Stimulated activated CD8-positive, alpha-beta memory T cell treated with anti-CD3 and anti-CD28 coated beads, Interleukin-12 subunit alpha, Interleukin-12 subunit beta, amount 100 ng/mL, for 24 hours (primary cell): ENCODE measurements at regions not wholly inside any gene's neighbourhood (a gene's known extent, or its start where the extent isn't known, plus 50 kb on each side); places are given as distances from the start of the nearest gene placed in this dataset.

Experiments
- DNase-seq: peaks from one replicate; pipeline ENCODE4 v3.0.0-alpha.2; 2020; ENCODE audit errors: extremely low read depth

DNA sequence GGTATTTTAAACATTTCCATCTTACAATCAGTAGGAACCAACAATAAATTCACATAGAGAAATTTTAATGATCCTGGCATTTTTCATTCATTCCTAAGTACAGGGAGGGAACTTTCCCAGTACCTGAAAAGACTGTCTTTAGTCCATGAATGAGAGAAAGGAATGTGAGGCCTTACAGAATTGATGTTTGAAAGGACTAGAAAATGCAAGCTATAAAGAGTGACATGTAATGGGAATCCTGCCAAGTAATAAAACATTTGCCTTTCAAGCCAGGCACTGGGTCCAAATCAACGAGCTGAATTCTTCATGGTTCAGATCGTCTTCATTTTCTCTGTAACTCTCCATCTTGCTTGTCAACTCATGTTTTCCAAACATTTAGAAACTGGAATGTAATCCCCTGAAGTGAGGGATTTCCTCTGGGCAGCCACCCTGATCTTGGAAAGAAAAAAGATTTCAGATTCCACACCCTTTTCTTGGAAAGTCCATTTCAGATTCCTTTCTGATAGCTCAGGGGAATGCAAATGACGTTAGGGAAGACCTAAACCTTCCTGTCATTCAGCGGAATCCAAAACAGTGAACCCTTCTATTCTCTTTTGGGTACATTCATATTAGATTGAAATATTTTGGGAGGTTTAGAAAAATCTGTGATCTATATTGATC, 315.8 kb downstream of the SH3GL2 start:
- DNase-seq = no peak

DNA sequence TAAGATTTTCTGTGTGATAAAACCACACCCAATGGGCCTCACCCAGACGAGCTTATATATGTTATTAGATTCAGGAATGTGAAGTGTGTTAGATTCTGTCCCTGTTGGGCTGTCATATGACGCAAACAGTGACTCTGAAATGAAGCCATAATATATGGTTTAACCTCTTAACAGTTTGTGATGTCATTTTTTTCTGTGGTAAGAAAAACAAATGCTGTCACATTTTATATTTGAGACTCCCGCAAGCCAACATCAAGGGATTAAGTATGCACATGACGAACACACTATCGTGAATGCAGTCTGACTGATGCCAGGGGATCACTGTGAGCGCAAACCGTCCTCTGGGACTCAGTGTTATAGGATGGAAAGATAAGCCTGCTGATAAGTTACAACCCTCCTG, 321.7 kb downstream of the SH3GL2 start:
- DNase-seq = no peak

DNA sequence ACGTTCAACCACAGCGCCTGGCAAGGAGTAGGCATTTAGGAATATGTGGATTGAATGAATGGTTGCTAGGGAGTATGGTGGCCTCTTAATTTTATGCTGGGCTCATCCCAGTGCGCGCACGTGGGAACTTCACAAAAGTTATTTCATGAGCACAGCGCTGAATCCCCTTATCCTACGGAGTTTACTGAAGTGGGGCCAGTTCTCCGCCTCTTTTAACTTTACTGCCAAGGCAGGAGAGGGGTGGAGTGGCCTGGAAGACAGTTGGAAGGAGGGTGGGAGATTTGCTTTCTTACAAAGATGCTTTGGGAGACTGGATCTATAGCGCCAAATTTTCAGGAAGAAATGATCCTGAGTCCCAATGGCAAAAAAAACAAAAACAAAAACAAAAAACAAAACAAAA, 326.5 kb downstream of the SH3GL2 start:
- DNase-seq = no peak

DNA sequence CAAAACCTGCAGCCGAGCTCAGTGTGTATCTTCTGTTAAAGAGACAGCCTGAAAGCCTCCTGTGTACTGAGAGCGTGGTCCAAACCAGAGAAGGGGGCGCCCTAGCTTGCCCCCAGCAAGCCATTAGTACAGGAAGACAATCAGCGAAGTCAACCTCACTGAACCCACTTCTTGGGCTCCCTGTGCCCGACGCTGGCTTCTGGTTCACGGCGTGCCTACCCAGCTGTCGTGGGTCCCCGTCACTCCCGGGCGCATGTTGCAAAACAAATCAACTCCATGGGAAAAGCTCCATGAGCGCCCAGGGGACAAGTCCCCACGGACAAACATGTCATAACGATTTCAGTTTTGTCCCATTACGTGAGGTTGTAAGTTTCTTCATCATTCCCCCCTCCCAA, 326.9 kb downstream of the SH3GL2 start:
- no peak for DNase-seq

DNA sequence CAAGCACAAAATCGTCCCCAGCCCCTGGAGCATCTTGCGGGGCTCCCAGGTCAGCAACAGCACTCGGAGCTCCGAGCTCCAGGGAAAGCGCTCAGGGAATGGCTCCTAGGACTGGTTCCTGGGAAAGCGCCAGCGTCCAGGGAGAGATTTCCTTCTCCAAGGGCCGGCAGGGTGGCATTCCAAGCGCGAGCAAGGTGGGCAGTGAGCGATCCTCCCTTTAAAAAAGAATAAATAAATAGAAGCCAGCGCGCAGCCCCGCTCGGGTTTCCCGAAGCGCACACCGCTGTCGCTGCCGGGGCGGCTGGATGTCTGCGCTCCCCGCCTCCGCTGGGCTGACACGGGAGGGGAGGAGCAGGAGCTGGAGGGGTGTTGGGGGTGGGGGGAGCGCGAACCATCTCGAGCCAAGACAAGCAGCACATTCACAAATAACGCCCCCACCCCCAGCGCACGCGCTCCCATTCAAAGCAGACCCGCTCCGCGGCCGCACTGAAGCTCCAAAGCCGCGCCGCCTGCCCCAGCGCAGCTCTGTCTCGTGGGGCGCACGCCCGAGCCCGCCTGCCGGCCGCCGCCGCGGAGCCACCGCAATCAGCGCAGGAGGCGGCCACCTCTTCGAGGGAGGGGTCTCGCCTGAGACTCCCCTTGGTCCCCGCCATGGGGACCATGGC, 327.4 kb downstream of the SH3GL2 start:
- no peak for DNase-seq

DNA sequence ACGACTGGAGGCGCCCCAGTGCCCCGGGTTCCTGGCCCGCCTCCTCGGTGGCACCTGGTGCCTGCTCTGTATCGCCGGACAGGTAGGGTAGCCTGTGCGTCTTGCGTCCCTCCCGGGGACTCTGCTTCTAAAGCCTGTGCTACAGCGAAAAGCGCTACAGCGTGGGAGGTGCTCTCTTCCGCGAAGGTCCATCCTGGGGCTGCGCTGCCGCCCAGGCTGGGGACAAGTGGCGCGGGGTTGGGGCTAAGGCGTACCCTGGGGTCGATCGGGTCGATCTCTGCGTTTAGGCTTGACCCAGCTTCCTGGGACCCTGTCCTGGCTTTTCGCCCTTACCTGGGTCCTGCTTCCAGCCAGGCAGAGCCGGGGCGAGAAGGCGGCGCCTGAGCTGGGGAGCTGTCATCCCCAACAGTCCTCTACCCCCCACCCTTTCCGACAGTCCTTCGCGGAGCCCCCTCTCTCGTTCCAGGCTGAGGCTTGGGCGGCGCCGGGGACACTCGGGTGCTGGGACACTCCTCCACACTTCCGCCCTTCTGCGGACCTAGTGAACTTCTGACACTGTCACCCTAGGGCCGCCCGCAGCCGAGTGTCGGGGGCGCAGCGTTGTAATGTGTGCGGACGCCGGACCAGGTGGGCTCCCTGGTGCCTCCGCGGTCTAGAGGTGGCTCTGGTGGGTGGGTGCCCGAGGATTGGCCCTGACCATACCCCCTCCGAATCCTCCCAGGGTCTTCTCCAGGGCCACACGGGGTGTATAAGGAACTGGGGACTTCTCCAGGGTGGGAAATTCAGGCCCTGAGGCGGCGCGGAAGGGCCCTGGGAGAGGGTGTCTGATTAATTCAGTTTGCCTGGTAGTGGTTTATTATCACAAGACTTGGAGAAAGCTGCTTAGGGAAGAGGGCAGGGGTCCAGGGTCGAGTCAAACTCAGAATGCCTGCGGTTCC, 328.2 kb downstream of the SH3GL2 start:
- no peak for DNase-seq

DNA sequence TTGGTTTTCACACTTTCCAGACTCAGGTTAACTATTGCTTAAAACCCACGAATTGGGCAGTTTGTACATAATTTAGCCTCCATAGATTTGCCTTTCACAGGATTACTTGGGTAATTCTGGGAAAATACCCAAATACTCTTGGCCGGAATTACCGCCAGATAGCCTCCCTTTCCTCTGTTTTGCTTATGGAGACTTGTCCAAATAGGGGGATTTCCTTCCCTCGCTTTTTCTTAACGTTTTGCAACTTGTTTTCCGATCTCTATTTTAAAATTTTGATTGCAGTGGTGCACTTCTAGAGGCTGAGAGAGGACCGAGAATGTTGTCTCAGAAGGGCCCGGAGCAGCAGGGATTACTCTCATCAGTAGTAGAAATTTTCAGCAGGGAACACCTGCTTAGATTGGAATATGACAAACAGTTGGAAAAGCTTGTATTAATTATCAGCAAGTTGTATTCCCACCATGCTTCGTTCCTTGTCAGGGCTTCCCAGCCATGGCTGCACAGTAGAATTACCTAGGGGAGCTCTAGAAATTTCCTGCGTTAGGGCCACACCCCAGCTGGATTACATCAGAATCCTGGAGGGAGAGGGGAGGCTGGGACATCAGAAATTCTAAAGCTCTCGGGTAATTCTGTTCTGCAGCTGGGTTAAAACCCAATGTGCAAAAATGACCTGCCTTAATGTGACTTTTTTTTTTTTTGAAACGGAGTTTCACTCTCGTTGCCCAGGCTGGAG, 329.1 kb downstream of the SH3GL2 start:
- no peak for DNase-seq

DNA sequence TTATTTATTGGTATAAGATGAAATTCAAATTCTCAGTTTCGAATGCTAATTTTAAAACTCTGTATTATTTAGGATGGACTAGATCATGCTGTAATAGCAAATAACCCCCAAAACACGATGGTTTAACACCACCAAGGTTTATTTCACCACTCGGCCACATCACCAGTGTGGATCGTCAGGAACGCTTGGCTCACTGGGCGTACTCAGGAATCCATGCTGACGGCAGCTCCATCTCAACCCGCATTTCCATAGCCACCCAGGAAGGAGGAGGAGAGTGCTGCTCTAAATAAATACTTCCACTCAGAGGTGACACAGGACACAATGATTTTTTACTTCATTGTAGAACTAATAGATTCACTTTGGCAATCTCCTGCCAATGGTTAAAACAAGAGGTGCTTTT, 347.4 kb downstream of the SH3GL2 start:
- DNase-seq = no peak

DNA sequence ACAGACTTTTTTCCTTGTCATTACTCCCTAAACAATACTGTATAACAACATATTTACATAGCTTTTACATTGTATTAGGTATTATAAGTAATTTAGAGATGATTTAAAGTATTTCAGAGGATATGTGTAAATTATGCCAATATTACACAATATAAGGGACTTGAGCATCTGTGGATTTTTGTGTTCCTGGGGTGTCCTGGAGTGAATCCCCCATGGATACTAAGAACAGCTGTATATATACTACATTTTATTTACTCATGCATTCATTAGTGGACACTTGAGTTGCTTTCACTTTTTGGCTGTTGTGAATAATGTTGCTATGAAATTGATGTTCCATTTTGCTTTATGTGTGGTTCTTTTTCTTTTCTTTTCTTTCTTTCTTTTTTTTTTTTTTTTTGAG, 348.8 kb downstream of the SH3GL2 start:
- no peak for DNase-seq

DNA sequence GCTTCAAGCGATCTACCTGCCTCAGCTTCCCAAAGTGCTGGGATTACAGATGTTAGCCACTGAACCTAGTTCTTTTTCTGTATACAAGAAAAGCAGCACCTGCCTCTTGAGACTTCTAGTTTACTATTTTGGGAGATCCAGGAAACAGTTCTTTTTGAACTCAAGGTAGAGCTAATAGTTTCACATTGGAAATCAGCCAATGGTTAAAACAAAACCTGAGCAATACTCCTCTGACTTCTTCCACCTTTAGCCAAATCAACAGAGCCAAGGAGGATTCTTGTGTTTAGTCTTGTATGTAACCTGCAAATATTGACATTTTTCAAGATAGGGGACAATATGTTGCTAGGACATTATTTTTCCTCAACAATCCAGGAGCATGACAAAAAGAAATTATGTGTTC, 349.4 kb downstream of the SH3GL2 start:
- no peak for DNase-seq

DNA sequence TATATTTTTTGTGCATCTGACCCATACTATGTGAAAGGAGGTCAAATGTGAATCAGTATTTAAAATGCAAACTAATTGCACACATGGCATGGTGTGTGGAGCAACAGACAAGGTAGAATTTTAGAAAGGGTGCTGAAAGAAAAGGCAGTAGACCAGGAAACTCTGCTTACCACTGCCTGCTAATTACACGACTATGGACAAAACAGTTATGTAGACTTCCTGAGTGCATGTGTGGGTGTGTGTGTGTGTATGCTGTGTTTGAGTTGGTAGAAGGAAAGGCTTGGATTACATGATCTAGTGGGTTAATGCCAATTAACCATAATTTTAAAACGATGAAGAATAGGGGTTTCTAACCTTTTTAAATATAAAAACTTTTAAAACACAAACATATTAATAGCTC, 349.9 kb downstream of the SH3GL2 start:
- DNase-seq = no peak

DNA sequence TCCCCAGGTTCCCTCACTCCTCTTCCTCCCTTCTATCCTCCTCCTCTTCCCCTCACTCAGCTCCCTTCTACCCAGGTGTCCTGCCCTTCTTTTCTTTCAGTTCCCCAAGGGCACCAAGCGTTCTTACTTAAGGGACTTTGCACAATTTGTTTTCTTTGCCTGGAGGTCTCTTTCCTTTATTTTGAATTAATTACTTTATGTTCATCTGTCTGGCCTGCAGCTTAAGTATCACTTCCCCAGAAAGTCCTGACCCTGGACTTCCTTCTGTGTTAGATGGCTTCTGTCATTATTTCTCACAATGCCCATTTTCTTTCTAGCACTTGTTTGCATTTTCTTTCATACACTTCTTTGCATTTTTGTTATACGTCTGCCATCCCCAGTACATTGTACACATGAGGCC, 350.6 kb downstream of the SH3GL2 start:
- DNase-seq = no peak

DNA sequence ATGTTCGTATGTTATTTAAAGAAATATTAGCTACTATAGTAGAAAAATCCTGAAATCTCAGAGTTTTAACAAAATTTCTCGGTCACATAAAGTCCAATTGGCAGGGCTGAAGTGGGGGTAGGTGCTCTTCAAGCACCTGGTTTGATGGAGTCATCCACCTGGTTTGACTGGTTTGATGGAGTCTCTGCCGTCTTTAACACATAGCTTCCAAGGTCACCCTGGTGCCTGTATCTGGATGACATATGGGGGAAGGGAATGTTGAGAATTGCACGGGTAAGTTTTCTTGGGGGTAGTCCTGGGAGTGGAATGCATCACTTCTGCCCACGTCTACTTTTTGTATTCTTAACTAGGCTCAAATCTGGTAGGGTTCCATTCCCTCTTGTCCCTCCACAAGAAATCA, 351.2 kb downstream of the SH3GL2 start:
- DNase-seq = no peak

DNA sequence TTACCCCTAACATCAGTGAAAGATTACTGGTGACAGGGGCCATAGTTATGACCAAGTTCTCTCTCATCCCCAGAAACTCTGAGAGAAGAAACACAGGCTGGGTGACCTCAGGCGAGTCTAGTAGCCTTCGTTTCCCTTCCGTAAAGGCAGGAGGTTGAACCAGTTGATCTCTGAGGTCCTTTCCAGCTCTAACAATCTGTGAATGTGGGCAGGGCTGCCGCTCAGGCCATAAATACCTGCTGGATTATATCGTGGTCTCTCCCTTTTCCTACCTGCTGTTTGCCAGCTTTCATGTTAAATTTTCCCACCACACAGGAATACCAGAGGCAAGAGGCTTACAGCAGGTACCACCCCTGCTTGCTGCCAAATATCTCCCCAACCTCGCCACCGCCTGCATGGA, 357.5 kb downstream of the SH3GL2 start:
- DNase-seq = no peak

DNA sequence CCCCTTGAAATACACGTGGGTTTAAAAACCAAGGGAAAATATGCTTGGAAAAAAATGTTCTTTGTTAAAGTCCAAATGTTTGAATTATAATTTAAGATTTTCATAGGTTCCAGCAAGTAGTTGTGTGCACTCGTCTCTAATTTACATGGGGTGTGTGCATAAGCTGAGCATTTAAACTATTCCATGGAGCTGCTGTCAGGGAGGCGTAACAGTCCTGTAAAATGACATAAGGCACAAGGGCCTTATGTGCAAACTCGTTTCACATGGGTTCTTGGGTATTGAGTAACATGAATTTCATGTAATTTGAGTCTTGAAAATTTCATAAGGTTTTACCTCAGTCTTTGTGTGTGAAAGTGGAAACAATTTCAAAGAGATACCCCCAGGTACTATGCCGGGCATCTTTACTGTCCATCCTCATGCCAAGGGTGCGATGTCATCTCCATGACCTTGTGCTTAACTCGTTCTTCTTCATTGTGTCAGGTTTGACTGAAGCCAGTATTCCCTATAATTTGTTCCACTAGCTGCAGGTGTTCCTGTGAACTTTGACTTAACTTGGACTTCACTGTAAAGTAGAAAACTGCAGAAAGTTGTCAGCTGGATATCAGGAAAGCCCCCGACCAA, 359.3 kb downstream of the SH3GL2 start:
- no peak for DNase-seq

DNA sequence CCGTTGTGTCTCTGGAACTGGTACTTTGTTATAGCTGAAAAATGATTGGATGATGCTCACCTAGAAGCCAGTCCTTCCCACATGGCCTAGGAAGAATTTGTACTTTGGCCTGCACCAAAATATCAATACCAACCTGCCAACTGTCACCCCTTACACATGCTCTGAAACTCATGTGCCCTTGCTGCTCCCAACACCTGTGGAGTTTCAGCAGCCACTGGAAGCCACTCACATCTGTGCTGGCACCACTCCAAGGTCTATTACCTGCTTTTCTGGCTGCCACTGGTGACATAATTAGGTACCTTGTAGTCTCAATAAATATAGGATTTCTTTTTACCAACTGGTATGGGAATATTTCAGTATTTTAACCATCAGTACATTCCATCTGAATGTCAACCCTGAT, 363.6 kb downstream of the SH3GL2 start:
- DNase-seq = no peak

DNA sequence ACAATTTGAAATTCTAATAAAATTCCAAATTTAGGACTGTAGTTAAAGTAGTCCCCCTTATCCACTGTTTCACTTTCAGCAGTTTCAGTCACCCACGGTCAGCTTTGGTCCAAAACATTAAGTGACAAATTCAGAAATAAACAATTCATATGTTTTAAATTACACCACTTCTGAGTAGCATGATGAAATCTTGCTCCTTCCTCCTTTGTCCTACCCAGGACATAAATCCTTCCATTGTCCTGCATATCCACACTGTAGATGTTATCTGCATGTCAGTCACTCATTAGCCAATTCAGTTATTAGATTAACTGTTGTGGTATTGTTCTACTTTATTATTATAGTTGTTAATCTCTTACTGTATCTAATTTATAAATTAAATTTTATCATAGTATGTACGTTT, 376.5 kb downstream of the SH3GL2 start:
- no peak for DNase-seq

DNA sequence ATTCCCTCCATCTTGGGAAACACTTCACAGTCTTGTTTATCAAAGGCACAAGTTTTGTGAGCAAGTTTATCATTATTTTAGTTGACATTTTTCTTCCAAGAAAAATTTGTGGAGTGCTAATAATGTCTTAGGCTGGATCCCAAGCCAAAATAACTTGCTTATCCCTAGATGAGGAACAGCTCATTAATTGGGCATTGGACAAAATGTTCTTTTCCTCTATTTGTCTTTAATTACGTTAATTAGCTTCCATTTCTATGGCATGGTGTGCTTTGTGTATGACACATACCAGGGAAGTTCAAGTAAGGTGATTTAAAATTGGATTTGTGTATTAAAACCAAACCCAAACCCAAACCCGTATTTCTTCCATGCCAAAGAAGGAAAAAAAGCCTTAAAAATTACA, 379.5 kb downstream of the SH3GL2 start:
- no peak for DNase-seq

DNA sequence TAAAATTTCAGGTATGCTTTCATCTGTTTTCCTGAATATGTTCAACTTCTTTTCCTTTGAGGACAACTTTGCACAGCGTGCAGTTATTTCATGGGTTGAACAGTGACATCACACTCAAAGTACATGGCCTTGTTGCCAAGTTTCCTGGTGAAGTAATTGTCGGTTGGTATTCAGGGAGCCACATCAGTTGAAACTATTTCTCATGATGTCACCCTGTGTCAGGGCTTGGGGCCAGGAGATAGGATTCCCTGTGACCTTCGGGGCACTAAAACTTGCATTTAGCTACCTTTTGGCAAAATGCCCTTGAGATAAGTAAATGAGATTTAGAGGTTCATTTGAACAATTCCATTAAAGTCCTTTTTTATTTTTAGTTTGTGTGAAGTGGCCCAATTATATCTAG, 383.9 kb downstream of the SH3GL2 start:
- no peak for DNase-seq

DNA sequence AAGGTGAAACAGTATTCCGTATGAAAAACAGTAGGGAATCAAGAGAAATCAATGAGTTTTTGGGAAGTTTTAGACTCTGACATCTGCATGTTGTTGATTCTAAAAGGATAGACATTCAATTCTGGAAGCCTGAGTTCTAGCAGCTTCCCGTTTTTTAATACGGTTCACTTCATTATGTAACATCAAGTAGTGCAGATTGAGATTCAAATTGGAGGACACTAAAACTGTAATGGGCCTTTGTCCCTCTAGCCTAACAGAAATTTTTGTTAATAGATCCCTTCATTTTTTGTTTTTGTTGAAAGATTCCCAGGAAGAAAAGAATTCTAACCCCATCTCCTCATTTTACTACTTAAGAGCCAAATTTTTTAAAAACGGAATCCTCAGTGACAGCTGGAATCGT, 384.6 kb downstream of the SH3GL2 start:
- DNase-seq = no peak

DNA sequence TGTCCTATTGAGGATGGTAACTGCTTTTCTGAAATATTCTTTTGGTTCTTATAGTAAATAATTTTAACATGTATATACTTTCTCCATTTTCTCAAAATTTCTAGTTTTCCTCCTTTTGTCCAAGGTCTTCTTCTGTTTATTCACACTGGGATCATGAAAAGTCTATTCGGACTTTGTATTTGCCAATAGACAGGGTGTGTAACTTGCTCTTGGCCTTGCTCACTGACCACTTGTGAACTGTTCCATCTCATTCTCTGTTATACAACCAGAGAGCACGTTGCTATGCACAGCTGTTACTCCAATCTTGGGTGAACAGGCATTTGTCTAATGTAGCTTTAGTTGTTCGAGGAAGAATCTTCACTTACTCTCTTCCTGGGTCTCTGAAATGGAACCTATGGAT, 388.9 kb downstream of the SH3GL2 start:
- no peak for DNase-seq

DNA sequence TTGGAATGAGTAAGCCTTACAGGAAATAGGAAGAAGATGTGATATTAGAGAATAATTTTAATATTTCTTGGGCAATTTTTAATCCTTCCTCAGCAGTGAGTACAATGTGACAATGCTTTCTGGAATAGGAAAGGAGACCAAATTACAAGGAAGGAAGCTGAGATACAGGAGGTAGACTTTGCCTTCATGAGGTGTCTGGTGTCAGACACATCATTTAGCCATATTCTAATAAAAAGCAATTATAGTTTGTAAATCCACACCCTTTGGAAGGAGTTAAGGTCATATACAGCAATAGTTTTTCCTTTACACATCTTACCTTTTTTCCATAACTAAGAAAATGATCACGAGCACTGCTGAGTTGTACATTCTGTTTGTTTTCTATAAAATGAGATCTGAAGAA, 390.4 kb downstream of the SH3GL2 start:
- no peak for DNase-seq
